Suprapubic skin (tissue), 3 donors: ENCODE measurements at regions not wholly inside any gene's neighbourhood (a gene's known extent, or its start where the extent isn't known, plus 50 kb on each side); places are given as distances from the start of the nearest gene placed in this dataset.

Source experiments
- EP300 ChIP-seq: sonication (generic); formaldehyde crosslinking; IDR thresholded peaks from one replicate; pipeline ENCODE4 v1.6.1; 2017; ENCODE audit warnings: antibody characterized with exemption
- POLR2A ChIP-seq, 2 donors: fragments of 450-650 bp; IDR thresholded peaks; one replicate each; pipeline ENCODE4 v1.6.1; 2017; ENCODE audit warnings: antibody characterized with exemption in 2 of 2, mild to moderate bottlenecking in 2 of 2, moderate library complexity in 2 of 2
- TF ChIP-seq, protein P1 (sequence below), 2 donors: fragments of 200-600 bp in 1 of 2; fragments of 450-650 bp in 1 of 2; sonication (generic) in 1 of 2; IDR thresholded peaks; one replicate each; pipeline ENCODE4 v1.5.1; 2016 to 2019; ENCODE audit warnings: antibody characterized with exemption in 2 of 2, mild to moderate bottlenecking in 1 of 2, moderate library complexity in 1 of 2

DNA sequence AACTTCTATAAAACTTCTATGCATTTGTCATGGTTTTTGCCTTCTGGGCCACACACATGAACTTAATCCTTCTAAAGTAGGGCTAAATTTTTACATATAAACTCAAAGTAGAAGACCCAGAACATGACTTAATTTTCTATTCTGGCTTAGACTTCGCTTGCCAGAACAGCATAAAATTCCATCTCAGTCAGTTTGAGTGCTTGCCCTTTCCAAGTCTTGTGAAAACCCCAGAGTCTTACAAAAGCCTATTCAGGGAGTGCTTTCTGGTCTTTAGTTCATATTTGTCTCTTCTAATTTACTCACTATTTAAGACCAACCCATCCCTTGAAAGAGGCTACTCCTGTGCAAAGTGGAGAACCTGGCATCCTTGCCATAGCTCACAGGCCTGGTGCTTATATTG is 201.6 kb upstream of the MEOX2 start:
- TF ChIP-seq, protein P1, sequence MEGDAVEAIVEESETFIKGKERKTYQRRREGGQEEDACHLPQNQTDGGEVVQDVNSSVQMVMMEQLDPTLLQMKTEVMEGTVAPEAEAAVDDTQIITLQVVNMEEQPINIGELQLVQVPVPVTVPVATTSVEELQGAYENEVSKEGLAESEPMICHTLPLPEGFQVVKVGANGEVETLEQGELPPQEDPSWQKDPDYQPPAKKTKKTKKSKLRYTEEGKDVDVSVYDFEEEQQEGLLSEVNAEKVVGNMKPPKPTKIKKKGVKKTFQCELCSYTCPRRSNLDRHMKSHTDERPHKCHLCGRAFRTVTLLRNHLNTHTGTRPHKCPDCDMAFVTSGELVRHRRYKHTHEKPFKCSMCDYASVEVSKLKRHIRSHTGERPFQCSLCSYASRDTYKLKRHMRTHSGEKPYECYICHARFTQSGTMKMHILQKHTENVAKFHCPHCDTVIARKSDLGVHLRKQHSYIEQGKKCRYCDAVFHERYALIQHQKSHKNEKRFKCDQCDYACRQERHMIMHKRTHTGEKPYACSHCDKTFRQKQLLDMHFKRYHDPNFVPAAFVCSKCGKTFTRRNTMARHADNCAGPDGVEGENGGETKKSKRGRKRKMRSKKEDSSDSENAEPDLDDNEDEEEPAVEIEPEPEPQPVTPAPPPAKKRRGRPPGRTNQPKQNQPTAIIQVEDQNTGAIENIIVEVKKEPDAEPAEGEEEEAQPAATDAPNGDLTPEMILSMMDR (IDR thresholded peaks at IDR 0.05): no peak
- TF ChIP-seq EP300 (no peak), POLR2A (IDR thresholded peaks at IDR 0.05) (no peak)
